ENCODE measurements at regions not wholly inside any gene's neighbourhood (a gene's known extent, or its start where the extent isn't known, plus 50 kb on each side); places are given as distances from the start of the nearest gene placed in this dataset.
"Not testable (repeated sequence)": the region's sequence is repeated elsewhere in the genome, so short reads cannot be mapped to it uniquely, and the experiment has no call there.

DNA sequence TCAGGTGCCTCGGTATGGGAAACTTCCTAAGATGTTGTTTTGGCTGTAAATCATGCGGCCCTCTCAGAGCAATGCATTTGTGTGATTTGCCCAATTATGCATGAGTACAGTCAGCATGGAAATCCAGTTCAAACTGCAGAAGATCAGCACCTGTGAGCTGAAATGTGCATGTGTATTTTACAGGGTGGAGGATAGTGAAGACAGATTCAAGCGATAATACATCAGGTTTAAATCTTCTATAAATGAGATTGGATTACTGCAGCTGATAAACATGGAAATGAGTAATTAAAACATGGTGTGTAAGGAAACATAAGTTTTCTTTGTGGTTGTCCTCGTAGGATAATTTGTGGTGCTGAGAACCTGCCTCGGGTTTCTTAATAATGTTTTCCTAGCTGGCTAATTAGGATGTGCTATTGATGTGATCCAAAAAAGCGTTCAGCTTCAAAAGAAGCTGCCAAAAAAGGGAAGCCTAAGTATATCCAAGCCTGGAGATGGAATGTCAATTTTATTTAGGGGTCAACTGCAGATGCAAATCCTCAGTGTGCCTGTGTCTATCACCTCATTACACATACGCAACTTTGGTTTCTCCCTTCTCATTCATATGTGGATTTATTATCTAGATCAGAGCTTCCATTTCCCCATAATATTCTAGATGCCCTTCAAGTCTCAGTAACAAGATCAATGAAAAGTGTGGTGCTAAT lies 117.1 kb upstream of the CCDC28A start:
- no peak for ATAC-seq
- DNase-seq (ENCODE audit: low spot score): no peak

DNA sequence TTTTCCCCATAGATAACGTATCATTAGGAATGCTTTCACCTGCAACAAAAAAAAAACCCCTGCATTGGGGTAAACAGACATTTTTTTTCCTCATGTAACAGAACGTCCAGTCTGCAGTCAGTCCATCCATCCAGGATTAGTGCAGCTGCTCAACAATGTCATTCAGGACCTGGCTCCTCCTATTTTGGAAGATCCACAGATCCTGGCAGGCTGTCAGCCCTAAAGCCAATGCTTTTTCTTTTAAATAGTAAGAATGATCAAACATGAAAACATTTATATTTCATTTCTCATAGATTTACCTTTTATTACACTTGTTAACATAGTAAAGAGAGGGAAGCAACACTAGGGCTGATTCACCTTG lies 116.5 kb upstream of the CCDC28A start:
- peak; percentile 79 for ATAC-seq
- DNase-seq (ENCODE audit: low spot score): no peak

DNA sequence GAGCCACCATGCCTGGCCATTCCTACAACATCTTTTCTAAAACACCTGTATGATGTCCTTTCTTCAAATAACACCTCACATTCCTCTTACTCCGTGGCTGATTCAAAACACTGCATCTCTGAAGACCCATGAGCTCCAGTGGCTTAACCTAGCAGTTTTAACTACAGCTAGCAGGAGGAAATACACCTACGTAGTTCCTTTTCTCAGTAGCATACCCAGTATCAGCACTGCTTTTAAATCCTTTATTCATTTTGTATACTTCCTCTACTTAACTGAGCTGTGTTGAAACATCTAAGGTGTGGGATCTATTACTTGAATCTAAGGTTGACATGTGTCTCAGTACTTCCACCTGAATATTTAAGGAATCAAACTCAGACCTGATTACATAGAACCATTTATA lies 113.6 kb upstream of the CCDC28A start:
- ATAC-seq: no peak
- DNase-seq (ENCODE audit: low spot score): no peak

DNA sequence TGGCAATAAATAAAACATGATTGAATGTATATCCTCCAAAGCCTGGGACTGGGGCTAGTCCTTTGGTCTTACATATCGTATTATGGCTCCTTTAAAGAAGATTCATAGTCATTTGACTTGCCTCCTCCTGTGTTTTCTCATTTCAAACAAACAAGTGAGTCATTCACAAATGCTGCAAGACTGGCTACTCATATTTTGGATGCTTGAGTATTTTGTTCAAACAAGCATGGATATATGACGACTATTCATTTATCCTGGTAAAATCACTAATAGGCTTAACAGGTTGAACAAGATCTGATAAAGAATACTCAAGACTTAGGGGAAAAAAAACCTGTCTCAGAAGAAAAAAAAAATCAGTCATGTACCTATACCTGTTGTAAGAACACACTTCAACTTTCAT lies 111.1 kb upstream of the CCDC28A start:
- DNase-seq (ENCODE audit: low spot score): no peak
- ATAC-seq: no peak

DNA sequence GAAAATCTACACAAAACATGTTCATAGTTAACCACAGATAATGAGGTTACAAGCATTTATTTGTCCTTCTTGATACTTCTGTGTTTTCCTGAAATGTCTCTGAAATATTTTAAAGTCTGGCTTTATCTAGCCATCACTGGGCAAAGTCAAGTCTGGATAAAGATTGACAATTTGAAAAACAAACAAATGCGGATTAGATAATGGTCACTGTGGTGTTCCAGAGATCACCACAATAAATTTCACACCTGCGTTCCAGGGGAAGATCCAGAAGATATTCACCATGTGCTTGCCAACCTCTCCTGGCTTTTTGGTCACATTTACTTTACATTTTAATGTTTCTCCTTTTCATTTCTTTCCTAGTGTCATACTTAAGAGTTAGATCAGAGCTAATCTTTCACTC lies 109.7 kb upstream of the CCDC28A start:
- ATAC-seq (peak; percentile 88), DNase-seq (ENCODE audit: low spot score) (no peak)

DNA sequence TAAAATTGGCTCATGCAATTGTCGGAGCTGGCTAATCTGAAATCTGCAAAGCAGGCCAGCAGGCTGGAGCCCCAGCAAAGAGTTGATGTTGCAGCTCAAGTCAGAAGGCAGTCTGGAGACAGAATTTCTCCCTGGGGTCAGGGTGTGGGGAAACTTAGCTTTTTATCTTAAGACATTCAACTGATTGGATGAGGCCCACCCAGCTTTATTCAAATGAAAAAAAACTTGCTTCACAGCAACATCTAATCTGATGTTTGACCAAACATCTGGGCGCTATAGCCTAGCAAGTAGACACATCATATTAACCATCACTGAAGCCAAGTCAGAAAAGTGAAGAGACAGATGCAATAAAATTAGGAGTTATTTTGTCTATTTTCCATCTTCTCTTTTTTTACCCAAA lies 108.8 kb upstream of the CCDC28A start:
- DNase-seq (ENCODE audit: low spot score): no peak
- ATAC-seq: no peak

DNA sequence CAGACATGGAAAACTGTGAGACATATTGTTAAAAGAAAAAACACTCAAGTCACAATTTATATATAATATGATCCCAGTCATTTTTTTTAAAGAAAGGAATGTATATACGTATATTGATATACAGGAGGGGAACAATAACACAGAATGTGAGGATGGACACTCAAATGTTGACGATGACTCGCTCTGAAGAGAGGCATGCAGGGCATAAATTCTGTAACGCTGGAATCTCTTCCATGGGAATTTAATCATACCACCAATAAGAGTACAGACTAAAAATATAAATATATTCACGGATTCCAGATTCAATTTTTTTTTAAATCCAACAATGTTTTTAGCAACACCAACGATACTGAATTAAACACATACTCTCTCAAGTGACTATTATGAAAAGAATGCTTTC lies 106.9 kb upstream of the CCDC28A start:
- ATAC-seq: no peak
- no peak for DNase-seq (ENCODE audit: low spot score)

DNA sequence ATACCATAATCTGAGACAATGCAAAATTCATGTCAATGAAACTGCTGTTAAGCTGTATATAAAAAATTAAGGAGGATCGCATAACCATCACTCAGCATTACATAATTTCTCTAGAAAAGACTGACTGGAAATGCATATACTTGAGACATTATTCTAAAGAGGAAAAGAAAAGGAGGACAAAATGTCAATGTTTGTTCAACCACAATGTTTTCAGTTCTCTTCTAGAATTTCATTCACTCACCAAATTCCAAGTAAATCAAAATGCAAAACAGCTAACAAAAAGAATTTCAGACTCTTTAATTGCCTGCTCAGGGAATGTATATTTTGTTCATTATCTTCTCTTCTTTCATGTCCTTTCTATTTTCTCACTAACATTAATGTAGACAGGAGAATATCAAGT lies 106.2 kb upstream of the CCDC28A start:
- ATAC-seq (no peak), DNase-seq (ENCODE audit: low spot score) (no peak)

DNA sequence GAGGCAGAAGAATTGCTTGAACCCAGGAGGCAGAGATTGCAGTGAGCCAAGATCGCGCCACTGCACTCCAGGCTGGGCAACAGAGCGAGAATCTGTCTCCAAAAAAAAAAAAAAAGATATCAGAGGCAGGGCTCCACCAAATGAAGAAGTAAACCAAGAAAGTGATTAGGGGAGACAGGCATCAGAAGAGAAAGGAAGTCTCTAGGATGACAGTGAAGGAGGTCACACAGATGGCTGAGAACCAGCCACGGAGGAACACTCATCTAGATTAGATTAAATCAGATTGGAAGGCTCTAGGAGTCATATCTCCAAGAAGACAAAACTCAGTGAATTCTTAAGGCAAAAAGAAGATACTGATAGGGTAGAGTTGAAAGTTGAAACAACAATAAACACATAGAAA lies 102.2 kb upstream of the CCDC28A start:
- ATAC-seq: no peak

DNA sequence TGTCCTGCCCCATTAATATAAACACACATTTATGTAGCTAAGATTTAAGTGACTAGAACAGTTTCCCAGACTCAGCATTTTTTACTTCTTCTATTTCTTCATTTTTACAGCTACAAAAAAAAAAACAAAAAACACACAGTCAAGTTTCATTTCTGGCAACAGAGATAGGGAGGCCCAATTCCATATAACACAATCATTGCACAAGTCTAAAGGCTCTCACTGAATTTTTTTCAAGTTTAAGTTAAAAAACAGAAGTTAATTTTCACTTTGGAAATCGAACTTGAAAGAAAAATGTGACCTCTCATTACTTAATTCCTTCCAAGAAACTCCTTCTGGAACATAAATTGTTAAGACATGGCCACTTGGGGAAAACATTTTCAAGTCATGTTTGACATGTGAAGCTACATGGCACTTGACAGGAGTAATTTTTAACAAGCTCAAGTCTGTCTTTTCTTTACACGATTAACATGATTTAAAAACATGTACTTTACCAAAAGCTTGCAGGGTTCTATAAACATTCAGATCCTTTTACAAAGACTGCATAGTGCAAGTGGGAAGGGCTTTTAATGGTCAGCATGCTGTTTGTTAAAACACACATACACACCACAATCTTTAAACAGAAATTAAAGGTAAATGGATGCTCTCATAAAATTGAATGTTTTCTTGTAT lies 100.1 kb upstream of the CCDC28A start:
- ATAC-seq (peak; percentile 57), DNase-seq (ENCODE audit: low spot score) (no peak)

More for the DNA sequence above, 102.2 kb upstream of the CCDC28A start:
- no peak for DNase-seq (ENCODE audit: low spot score)

DNA sequence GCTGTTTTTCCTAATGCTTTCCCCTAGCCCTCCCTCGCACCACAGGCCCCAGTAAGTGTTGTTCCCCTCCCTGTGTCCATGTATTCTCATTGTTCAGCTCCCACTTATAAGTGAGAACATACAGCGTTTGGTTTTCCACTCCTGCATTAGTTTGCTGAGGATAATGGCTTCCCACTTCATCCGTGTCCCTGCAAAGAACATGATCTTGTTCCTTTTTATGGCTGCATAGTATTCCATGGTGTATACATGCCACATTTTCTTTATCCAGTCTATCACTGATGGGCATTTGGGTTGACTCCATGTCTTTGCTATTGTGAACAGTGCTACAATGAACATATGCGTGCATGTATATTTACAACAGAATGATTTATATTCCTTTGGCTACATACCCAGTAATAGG lies 99.1 kb upstream of the CCDC28A start:
- not testable (repeated sequence) for DNase-seq (ENCODE audit: low spot score); ATAC-seq

DNA sequence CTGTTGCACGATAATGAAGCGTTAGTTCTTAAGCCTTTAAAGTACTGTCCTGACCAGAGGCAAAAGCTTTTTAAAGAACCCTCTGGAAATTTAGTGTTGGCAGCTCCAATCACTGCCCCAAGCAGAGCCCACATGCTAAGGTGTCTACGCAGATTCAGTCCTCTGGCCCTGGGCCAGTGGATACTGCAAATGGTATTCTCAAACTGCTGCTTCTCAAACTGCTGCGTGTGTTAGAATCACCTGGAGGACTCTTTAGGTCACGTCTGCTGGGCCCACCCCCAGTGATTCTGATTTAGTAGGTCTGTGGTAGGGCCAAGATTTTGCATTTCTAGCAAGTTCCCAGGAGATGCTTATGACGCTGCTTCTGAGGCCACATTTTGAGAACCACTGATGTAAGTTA lies 96.0 kb upstream of the CCDC28A start:
- no peak for DNase-seq (ENCODE audit: low spot score)
- ATAC-seq: no peak

DNA sequence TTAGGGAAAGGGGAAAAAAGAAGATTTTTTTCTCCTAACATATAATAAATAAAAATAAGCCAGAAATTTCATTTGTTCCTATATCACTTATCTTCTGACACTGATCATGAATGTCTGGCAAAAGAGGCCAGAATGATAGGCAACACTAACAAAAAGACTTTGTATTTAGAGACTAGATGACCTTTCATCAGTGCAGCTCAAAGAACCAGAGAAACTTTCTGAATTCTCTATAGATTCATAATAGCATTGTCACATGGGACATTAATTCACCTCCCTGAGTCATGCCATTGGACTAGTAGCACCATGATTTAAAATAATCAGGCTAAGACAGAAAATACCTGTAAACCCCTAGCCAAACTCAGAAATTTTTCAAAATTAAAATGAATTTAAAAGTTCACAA lies 95.4 kb upstream of the CCDC28A start:
- ATAC-seq: no peak
- DNase-seq (ENCODE audit: low spot score): no peak

DNA sequence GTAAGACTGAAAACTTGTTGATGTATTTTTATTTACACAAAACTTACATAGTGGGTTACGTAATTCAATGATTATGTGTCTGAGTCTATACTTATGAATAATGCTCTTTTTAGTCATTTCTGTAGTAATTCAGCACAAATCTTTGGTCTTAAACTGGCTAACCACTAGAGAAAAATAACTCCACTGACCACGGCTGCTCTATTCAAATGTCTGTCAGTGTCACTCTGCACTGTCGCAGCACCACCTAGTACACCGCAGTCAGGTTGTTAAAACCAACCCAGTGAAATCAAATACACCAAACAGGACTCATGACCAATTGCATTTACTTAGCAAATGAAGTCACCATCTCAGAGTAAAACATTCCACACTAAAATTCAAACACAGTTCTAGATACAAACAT lies 93.5 kb upstream of the CCDC28A start:
- ATAC-seq: peak; percentile 75
- no peak for DNase-seq (ENCODE audit: low spot score)

DNA sequence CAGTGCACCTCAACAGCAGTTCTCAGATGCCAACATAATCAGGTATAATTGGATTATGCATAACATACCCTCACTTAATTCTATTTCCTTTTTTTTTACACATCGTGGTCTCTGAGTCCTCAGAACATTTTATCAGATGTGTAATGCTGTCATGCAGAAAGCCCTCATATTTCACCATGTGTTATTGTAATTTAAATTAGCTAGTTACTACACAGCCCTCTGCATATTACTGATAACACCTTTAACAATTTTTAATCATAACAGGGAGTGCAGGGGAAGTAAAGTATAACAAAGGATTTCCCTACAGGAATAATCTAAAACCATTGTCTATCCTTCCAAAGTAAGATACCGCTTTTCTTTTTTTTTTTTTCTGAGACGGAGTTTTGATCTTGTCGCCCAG lies 91.9 kb upstream of the CCDC28A start:
- ATAC-seq: no peak
- DNase-seq (ENCODE audit: low spot score): no peak

DNA sequence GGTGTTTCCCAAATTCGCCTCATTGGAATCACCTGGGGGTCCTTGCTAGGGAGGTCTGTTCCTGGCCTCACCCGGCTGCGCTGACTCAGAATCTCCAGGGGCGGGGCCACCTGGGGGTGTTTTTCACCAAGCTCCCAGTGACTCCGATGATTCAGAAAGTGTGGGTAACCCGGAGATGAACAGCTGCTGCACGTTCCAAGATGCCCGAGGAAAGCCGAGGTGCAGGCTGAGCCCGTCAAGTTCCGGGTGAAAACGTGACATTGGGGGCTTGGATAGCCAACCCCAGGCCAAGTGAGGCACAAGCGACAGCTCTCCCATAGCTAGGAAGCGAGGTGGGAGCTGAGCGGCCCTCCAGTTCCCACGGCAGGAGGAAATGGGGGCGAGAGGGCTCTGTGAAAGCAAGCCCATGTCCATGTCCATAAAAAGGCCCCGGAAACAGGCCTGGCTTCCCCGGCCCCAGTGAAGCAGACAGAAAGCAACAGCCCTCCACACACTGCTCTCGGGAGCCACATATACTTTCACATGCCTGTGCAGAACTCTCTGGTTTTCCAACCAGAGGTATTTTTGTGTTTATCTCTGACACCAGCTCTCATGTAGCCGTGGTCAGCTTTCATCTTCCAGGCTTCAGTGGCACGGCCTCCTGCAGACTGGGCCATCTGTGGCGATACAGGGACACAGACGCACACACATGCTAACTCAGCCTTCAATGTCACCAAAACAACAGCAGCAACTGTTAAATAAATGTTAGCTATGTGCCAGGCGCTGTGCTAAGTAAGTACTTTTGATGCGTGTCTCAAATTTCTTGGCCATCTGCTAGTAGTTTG lies 90.7 kb upstream of the CCDC28A start:
- DNase-seq (ENCODE audit: low spot score) (no peak), ATAC-seq (no peak)

DNA sequence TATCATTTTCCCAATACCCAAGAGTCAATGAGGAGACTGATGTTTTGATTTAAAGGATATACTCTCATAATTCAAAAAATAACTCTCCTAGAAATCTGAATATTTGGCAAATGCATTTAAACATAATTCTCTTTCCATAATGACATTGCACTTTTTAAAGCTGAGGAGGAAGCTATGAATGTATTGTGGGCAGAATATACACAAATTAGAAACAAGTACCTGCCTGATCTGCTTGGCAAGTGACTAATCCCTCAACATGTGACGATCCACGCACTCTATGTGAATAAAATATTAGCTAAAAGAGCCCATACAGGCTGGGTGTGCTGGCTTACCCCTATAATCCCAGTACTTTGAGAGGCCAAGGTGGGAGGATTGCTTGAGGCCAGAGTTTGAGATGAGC lies 88.3 kb upstream of the CCDC28A start:
- ATAC-seq (no peak), DNase-seq (ENCODE audit: low spot score) (no peak)

DNA sequence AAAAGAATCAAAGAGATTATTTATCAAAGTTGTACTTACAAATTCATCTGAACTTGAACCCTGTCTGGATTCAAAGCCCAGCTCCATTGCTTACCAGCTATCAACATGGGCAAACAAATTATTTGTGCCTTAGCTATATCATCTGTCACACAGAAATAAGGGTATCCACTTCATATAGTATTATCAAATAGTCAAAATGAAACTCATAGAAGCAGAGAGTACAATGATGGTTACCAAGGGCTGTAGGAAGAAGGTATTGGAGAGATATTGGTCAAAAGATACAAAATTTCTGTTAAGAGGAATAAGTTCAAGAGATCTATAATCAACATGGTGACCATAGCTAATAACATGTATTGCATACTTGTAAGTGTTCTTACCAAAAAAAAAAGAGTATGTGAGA lies 87.8 kb upstream of the CCDC28A start:
- DNase-seq (ENCODE audit: low spot score): no peak

DNA sequence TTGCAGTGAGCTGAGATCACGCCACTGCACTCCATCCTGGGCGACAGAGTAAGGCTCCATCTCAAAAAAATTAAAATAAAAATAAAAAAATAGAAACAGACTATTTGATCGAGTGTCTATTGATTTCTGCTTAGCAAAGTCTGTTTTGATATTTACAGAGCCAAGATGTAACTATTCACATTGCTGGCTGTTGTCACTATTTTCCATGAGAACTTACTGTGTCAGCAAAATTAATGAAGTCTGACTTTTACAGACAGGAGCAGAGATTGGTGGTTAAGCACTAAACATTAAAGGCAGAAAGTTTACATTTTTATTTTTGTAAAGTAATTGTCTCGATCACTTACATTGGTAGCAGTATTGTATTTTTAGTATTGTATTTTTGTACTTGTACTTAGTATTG lies 85.0 kb upstream of the CCDC28A start:
- ATAC-seq (no peak), DNase-seq (ENCODE audit: low spot score) (no peak)

More for the DNA sequence above, 87.8 kb upstream of the CCDC28A start:
- no peak for ATAC-seq

DNA sequence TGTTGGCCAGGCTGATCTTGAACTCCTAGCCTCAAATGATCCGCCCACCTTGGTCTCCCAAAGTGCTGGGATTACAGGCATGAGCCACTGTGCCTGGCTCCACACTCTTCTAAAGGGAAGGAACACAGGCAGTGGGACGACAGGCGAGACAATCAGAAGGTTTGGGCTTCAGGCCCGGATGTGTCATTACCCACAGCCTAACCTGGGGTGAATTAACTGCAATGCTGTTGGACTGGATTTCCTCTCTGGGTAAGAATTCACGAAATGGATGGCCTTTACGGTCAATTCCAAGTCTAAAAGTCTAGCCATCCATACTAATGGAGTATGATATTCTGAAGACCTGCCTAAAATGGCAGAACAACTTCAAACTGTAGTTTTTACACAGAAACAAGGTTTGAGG lies 83.7 kb upstream of the CCDC28A start:
- no peak for DNase-seq (ENCODE audit: low spot score)
- ATAC-seq: no peak

DNA sequence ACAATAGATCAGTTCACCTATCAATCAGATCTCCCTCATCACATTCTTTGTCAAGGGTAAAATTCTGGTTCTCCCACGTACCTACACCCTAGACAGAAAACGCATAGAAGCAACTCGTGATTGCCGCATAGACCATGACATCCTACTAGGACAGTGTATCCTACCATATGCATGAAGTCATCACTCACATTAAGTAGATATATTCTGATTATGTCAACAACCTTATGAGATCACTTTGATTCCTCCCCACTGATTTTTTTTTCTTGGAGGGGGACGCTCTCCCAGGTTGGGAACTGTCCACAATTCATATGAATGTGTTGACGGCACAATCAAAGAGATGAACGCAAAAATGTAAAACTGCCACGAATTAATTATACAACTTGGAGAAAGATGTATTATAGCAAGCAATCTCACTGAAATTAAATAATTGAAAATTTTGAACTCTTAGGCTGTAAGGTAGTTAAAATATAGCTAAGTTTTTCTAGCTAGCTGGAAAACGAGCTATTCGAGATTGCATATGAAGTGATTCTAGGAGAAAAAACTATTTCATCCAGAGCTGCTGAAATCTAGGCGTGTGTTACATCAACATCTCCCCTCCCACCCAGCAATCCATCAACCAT lies 82.5 kb upstream of the CCDC28A start:
- no peak for ATAC-seq
- no peak for DNase-seq (ENCODE audit: low spot score)

DNA sequence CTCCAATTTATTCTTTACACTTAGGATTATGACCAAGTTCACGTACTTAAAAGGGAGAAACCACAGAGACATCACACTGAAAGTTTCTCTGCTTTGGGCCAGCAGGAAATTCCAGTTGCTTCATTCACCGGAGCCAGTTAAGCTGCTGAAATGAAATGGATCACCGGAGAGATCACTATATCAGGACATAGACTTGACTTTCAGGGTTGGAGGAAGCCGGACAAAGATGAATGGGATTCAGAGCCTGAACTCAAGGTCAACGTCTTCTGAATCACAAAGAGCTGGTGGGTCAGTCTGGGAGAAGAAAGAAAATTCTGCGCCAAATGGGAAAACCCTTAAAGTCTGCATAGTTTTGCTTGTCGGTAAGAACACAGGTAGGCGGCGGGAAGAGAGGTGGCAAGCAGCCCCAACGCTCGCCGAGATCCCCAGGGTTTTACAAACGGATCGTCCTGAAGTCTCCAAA lies 81.9 kb upstream of the CCDC28A start:
- DNase-seq (ENCODE audit: low spot score) (peak; percentile 48), ATAC-seq (peak; percentile 26)

Measured in left lobe of liver (tissue), 2 donors.